ENCODE measurements at regions not wholly inside any gene's neighbourhood (a gene's known extent, or its start where the extent isn't known, plus 50 kb on each side); places are given as distances from the start of the nearest gene placed in this dataset.

DNA sequence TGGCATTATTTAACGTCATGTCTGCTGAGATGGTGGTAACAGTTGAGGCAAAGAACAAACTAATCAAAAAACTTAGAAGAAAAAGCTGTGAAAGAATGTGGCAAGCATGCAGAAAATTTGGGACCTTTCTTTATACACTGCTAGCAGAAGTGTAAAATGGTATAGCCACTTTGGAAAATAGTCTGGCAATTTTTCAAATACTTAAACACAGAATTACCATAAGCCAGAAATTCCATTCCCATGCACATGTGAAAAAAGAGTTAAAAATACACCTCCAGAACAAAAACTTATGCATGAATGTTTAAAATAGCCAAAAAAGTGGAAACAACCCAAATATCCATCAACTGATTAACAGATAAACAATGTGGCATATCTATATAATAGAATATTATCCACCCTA, 613.3 kb downstream of the TBL1XR1 start:
- DNase-seq (ENCODE audit: low read depth, low spot score), result no peak
- dilution Hi-C loops (cut with MboI; ENCODE audit: extremely low pct_ligation_motif_present, low sequenced_read_pairs), result no loop called here
- FAIRE-seq, result no peak
- H3K4me1 ChIP-seq (ENCODE audit: control insufficient read depth, extremely low read depth, insufficient read depth, low read length), result no peaks in the 10 kb centered on the region
- H3K9me1 ChIP-seq (ENCODE audit: control insufficient read depth, extremely low read depth, insufficient read depth, low read length), result no peaks in the 10 kb centered on the region
- H3K79me2 ChIP-seq (ENCODE audit: control insufficient read depth, insufficient read depth, low read length), result no peaks in the 10 kb centered on the region
- no peak overlapping the region for H3K27ac ChIP-seq (ENCODE audit: control insufficient read depth, insufficient read depth, low read length)
- no peaks in the 10 kb centered on the region for H3K9me3 ChIP-seq (ENCODE audit: control insufficient read depth, low read depth, low read length)
- H3K4me2 ChIP-seq (ENCODE audit: control insufficient read depth, extremely low read depth, insufficient read depth, low read depth, low read length), result no peak overlapping the region
- no peaks in the 10 kb centered on the region for H3K36me3 ChIP-seq (ENCODE audit: control insufficient read depth in 2 of 2, extremely low read depth in 1 of 2, insufficient read depth in 2 of 2, low read length in 2 of 2)
- H3K9ac ChIP-seq (ENCODE audit: control insufficient read depth, extremely low read depth, insufficient read depth, low read length), result no peak overlapping the region
- no peaks in the 10 kb centered on the region for H4K20me1 ChIP-seq (ENCODE audit: control insufficient read depth, extremely low read depth, insufficient read depth, low read length)
- H2AFZ ChIP-seq (ENCODE audit: control insufficient read depth, low read length), result no peak overlapping the region
- TF ChIP-seq CTCF (optimal IDR thresholded peaks at IDR 0.05 in 1 of 3, IDR thresholded peaks at IDR 0.05 in 1 of 3, conservative IDR thresholded peaks at IDR 0.05 in 1 of 3; ENCODE audit: extremely low read depth in 1 of 3, insufficient read depth in 2 of 3, low read length in 3 of 3) (no peak), EZH2 (IDR thresholded peaks at IDR 0.05; ENCODE audit: low read length) (no peak)
- H3K4me3 ChIP-seq (ENCODE audit: control insufficient read depth in 2 of 3, extremely low read depth in 1 of 3, insufficient read depth in 2 of 3, low read depth in 1 of 3, low read length in 3 of 3), result no peak overlapping the region
- no peaks in the 10 kb centered on the region for H3K27me3 ChIP-seq (ENCODE audit: control insufficient read depth, extremely low read depth, insufficient read depth, low read length)

- no peaks in the 10 kb centered on the region for H3K9me1 ChIP-seq (ENCODE audit: control insufficient read depth, extremely low read depth, insufficient read depth, low read length)
- no peaks in the 10 kb centered on the region for H4K20me1 ChIP-seq (ENCODE audit: control insufficient read depth, extremely low read depth, insufficient read depth, low read length)
- no peak for TF ChIP-seq EZH2 (IDR thresholded peaks at IDR 0.05; ENCODE audit: low read length)
- TF ChIP-seq CTCF (optimal IDR thresholded peaks at IDR 0.05 in 1 of 3, IDR thresholded peaks at IDR 0.05 in 1 of 3, conservative IDR thresholded peaks at IDR 0.05 in 1 of 3; ENCODE audit: extremely low read depth in 1 of 3, insufficient read depth in 2 of 3, low read length in 3 of 3), result no peak
- H3K36me3 ChIP-seq (ENCODE audit: control insufficient read depth in 2 of 2, extremely low read depth in 1 of 2, insufficient read depth in 2 of 2, low read length in 2 of 2), result no peaks in the 10 kb centered on the region
- no peak overlapping the region for H2AFZ ChIP-seq (ENCODE audit: control insufficient read depth, low read length)
- H3K4me1 ChIP-seq (ENCODE audit: control insufficient read depth, extremely low read depth, insufficient read depth, low read length), result no peaks in the 10 kb centered on the region
- no peak overlapping the region for H3K9ac ChIP-seq (ENCODE audit: control insufficient read depth, extremely low read depth, insufficient read depth, low read length)
- H3K4me2 ChIP-seq (ENCODE audit: control insufficient read depth, extremely low read depth, insufficient read depth, low read depth, low read length), result no peak overlapping the region
- H3K4me3 ChIP-seq (ENCODE audit: control insufficient read depth in 2 of 3, extremely low read depth in 1 of 3, insufficient read depth in 2 of 3, low read depth in 1 of 3, low read length in 3 of 3), result no peak overlapping the region
- H3K9me3 ChIP-seq (ENCODE audit: control insufficient read depth, low read depth, low read length), result no peaks in the 10 kb centered on the region
- no peak for FAIRE-seq
- H3K27me3 ChIP-seq (ENCODE audit: control insufficient read depth, extremely low read depth, insufficient read depth, low read length), result no peaks in the 10 kb centered on the region
- no peak for DNase-seq (ENCODE audit: low read depth, low spot score)
- H3K79me2 ChIP-seq (ENCODE audit: control insufficient read depth, insufficient read depth, low read length), result no peaks in the 10 kb centered on the region
- no peak overlapping the region for H3K27ac ChIP-seq (ENCODE audit: control insufficient read depth, insufficient read depth, low read length)
- dilution Hi-C loops (cut with MboI; ENCODE audit: extremely low pct_ligation_motif_present, low sequenced_read_pairs), result no loop called here
Measured at GRCh38 chr3:176581589-176581988, 615.7 kb downstream of the TBL1XR1 start.
